DOHH2 (cell line): ENCODE measurements at regions not wholly inside any gene's neighbourhood (a gene's known extent, or its start where the extent isn't known, plus 50 kb on each side); places are given as distances from the start of the nearest gene placed in this dataset.

Source experiments
- H3F3A ChIP-seq: fragments of 200-600 bp; sonication (generic), shearing (Covaris generic); 2 replicates; pipeline ENCODE4 v1.6.0; 2016; ENCODE audit warnings: antibody characterized with exemption, mild to moderate bottlenecking; ENCODE audit not compliant: control insufficient read depth, insufficient read depth
- H3K27ac ChIP-seq: fragments of 200-600 bp; sonication (generic); 2 replicates; pipeline ENCODE4 v1.5.1; 2014; ENCODE audit warnings: low read depth, mild to moderate bottlenecking, low read length, moderate library complexity
- H3K27me3 ChIP-seq: fragments of 200-600 bp; sonication (generic); 2 replicates; pipeline ENCODE4 v1.6.1; 2014; ENCODE audit warnings: mild to moderate bottlenecking, low read length, mixed read lengths; ENCODE audit not compliant: control insufficient read depth
- H3K36me3 ChIP-seq: fragments of 200-600 bp; sonication (generic); 2 replicates; pipeline ENCODE4 v1.6.1; 2014; ENCODE audit warnings: mild to moderate bottlenecking, low read length, moderate library complexity, mixed read lengths; ENCODE audit not compliant: control insufficient read depth
- H3K4me1 ChIP-seq: fragments of 200-600 bp; sonication (generic); 2 replicates; pipeline ENCODE4 v1.6.1; 2014; ENCODE audit warnings: mild to moderate bottlenecking, low read length, mixed read lengths; ENCODE audit not compliant: control insufficient read depth
- H3K4me2 ChIP-seq: fragments of 200-600 bp; sonication (generic); 2 replicates; pipeline ENCODE4 v1.6.0; 2014; ENCODE audit warnings: mild to moderate bottlenecking, low read length, moderate library complexity
- H3K4me3 ChIP-seq: fragments of 200-600 bp; sonication (generic); 2 replicates; pipeline ENCODE4 v1.5.1; 2014; ENCODE audit warnings: mild to moderate bottlenecking, low read length, mixed read lengths
- H3K79me2 ChIP-seq: fragments of 200-600 bp; sonication (generic); 2 replicates; pipeline ENCODE4 v1.6.1; 2014; ENCODE audit warnings: mild to moderate bottlenecking, low read length, mixed read lengths; ENCODE audit not compliant: control insufficient read depth
- H3K9me2 ChIP-seq: fragments of 200-600 bp; sonication (generic); replicated peaks from 2 replicates; pipeline ENCODE4 v1.6.1; 2014; ENCODE audit warnings: mild to moderate bottlenecking, low read length, mixed read lengths; ENCODE audit not compliant: control insufficient read depth
- H3K9me3 ChIP-seq: fragments of 200-600 bp; sonication (generic); 2 replicates; pipeline ENCODE4 v1.6.1; 2014; ENCODE audit warnings: antibody characterized with exemption, low read length, mixed read lengths; ENCODE audit not compliant: control insufficient read depth, insufficient read depth
- H4K20me1 ChIP-seq: fragments of 200-600 bp; sonication (generic); 2 replicates; pipeline ENCODE4 v1.6.0; 2014; ENCODE audit warnings: low read depth, mild to moderate bottlenecking, antibody characterized with exemption, low read length, moderate library complexity; ENCODE audit not compliant: control insufficient read depth, insufficient read depth
- CTCF ChIP-seq: fragments of 200-600 bp; sonication (generic); IDR thresholded peaks from one replicate; pipeline ENCODE4 v1.5.1; 2014; ENCODE audit warnings: antibody characterized with exemption, mild to moderate bottlenecking, low read depth, low read length; ENCODE audit not compliant: poor library complexity, severe bottlenecking
- EZH2phosphoT487 ChIP-seq: fragments of 200-600 bp; sonication (generic); IDR thresholded peaks from 2 replicates; pipeline ENCODE4 v1.6.1; 2017; ENCODE audit warnings: borderline replicate concordance, mild to moderate bottlenecking, antibody characterized with exemption, low read length, moderate library complexity, mixed read lengths

GRCh38 chr3:20700714-20701113 lies 514.7 kb upstream of the SGO1 start:
- Histone ChIP-seq H3F3A (no peaks in the 10 kb centered on the region), H3K79me2 (no peaks in the 10 kb centered on the region), H3K4me2 (no peak overlapping the region), H3K36me3 (no peaks in the 10 kb centered on the region), H3K27ac (no peak overlapping the region), H3K4me3 (no peak overlapping the region), H3K9me2 (no peaks in the 10 kb centered on the region; the same call in 1 of the 2 replicates), H3K9me3 (no peaks in the 10 kb centered on the region), H3K4me1 (no peaks in the 10 kb centered on the region), H4K20me1 (no peaks in the 10 kb centered on the region), H3K27me3 (no peaks in the 10 kb centered on the region)
- no peak for TF ChIP-seq CTCF
- no peak for TF ChIP-seq EZH2phosphoT487

GRCh38 chr3:20698896-20699295 lies 512.9 kb upstream of the SGO1 start:
- no peak overlapping the region for H3K27ac ChIP-seq
- no peaks in the 10 kb centered on the region for H3K79me2 ChIP-seq
- H3K4me2 ChIP-seq = no peak overlapping the region
- H4K20me1 ChIP-seq = no peaks in the 10 kb centered on the region
- no peak overlapping the region for H3K4me3 ChIP-seq
- H3K9me2 ChIP-seq = no peaks in the 10 kb centered on the region; the same call in 1 of the 2 replicates
- no peaks in the 10 kb centered on the region for H3K36me3 ChIP-seq
- H3K4me1 ChIP-seq = no peaks in the 10 kb centered on the region
- no peaks in the 10 kb centered on the region for H3F3A ChIP-seq
- no peaks in the 10 kb centered on the region for H3K9me3 ChIP-seq
- H3K27me3 ChIP-seq = no peaks in the 10 kb centered on the region
- TF ChIP-seq CTCF = no peak
- TF ChIP-seq EZH2phosphoT487 = no peak

- Histone ChIP-seq H3F3A (no peaks in the 10 kb centered on the region), H3K27ac (no peak overlapping the region), H3K9me3 (no peaks in the 10 kb centered on the region), H3K36me3 (no peaks in the 10 kb centered on the region), H4K20me1 (no peaks in the 10 kb centered on the region), H3K4me1 (no peaks in the 10 kb centered on the region), H3K4me2 (no peak overlapping the region), H3K4me3 (no peak overlapping the region), H3K9me2 (no peaks in the 10 kb centered on the region; the same call in 1 of the 2 replicates), H3K27me3 (no peaks in the 10 kb centered on the region), H3K79me2 (no peaks in the 10 kb centered on the region)
- no peak for TF ChIP-seq EZH2phosphoT487
- TF ChIP-seq CTCF = no peak
These were observed 510.6 kb upstream of the SGO1 start for GRCh38 chr3:20696388-20697150.
